22Rv1 (cell line): ENCODE measurements at regions not wholly inside any gene's neighbourhood (a gene's known extent, or its start where the extent isn't known, plus 50 kb on each side); places are given as distances from the start of the nearest gene placed in this dataset.

ENCODE experiments used
- H3K27ac ChIP-seq: fragments of 450-650 bp; 2 replicates; pipeline ENCODE4 v1.5.1; 2017
- CTCF ChIP-seq: fragments of 450-650 bp; IDR thresholded peaks from 2 replicates; pipeline ENCODE4 v1.5.1; 2017; ENCODE audit warnings: mild to moderate bottlenecking
- ZFX ChIP-seq: fragments of 450-650 bp; IDR thresholded peaks from 2 replicates; pipeline ENCODE4 v1.6.1; 2017; ENCODE audit warnings: antibody characterized with exemption, borderline replicate concordance

- no peak overlapping the region for H3K27ac ChIP-seq
- TF ChIP-seq CTCF (no peak), ZFX (no peak)
Observed at GRCh38 chr16:17983847-17984639, 352.5 kb downstream of the NPIPA8 start.

GRCh38 chr16:17983114-17983513 is 353.4 kb downstream of the NPIPA8 start:
- H3K27ac ChIP-seq: no peak overlapping the region
- TF ChIP-seq ZFX (no peak), CTCF (no peak)

DNA sequence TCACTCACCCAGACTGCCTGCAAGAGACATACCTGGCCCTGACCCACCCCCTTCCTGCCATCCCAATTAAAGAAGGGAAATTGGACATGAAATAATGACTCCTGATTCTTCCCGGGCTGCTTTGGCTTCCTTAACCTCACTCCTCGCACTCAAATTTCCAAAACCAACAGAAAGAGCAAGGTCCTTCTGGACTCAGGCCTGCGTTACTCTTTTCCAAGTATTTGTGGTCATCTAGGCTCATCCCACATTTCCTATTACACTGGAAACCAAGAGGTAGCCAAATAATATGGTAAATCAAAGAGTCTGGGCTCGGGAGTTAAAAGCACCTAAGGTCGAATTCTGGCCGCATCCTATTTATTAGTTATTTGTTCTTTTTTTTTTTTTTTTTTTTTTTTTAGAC is 359.3 kb downstream of the NPIPA8 start:
- no peak for TF ChIP-seq CTCF
- TF ChIP-seq ZFX: no peak

GRCh38 chr16:17972460-17972943 is 364.0 kb downstream of the NPIPA8 start:
- no peak for TF ChIP-seq ZFX
- TF ChIP-seq CTCF: no peak
- H3K27ac ChIP-seq: no peak overlapping the region

More for the DNA sequence above, 359.3 kb downstream of the NPIPA8 start:
- no peak overlapping the region for H3K27ac ChIP-seq

GRCh38 chr16:17970816-17971331 is 365.7 kb downstream of the NPIPA8 start:
- no peak for TF ChIP-seq CTCF
- TF ChIP-seq ZFX: no peak
- H3K27ac ChIP-seq: no peak overlapping the region

GRCh38 chr16:17970157-17970765 is 366.3 kb downstream of the NPIPA8 start:
- TF ChIP-seq ZFX (no peak), CTCF (no peak)
- H3K27ac ChIP-seq: no peak overlapping the region
